ENCODE measurements at regions not wholly inside any gene's neighbourhood (a gene's known extent, or its start where the extent isn't known, plus 50 kb on each side); places are given as distances from the start of the nearest gene placed in this dataset.

DNA sequence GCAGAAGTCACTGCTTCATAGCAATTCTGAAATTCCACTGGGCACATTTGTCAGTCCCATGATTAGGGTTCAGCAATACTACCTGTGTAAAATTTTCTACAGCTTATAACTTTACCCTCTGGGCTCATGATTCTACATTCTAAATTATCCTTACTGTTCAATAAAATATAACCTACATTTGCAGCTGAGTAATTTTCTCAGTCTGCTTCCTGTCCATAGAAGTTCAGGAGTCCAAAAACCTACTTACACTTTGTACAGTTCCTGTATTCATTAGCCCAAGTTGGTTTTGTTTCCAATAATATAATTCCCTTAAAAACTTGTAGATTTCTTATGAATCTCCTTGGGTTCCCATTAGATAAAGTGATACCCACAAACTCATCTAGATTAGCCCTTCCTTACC is 295.3 kb downstream of the SP3 start:
- DNase-seq (ENCODE audit: low read depth in 1 of 2, low spot score in 2 of 2) (no peak), FAIRE-seq (no peak)
- Histone ChIP-seq H3K4me1 (replicated peaks in 1 of 4; ENCODE audit: control insufficient read depth in 3 of 4, insufficient read depth in 4 of 4, low read length in 3 of 4) (no peaks in the 10 kb centered on the region; a peak in 1 of 7 replicates), H4K8ac (ENCODE audit: extremely low read depth, insufficient read depth, low read length) (no peak overlapping the region), H3K56ac (replicated peaks; ENCODE audit: insufficient read length, low read depth, low read length) (no peak overlapping the region), H3K27me3 (replicated peaks in 1 of 4; ENCODE audit: control insufficient read depth in 3 of 4, extremely low read depth in 1 of 4, insufficient read depth in 3 of 4, low read length in 3 of 4) (no peaks in the 10 kb centered on the region), H3K79me2 (ENCODE audit: control insufficient read depth in 1 of 2, insufficient read depth in 2 of 2, low read length in 2 of 2) (no peaks in the 10 kb centered on the region), H2BK12ac (ENCODE audit: low read depth, low read length) (no peak overlapping the region), H3K18ac (ENCODE audit: extremely low read depth, low read length) (no peak overlapping the region), H4K20me1 (replicated peaks in 1 of 2; ENCODE audit: control insufficient read depth in 1 of 2, insufficient read depth in 2 of 2, low read length in 2 of 2) (no peaks in the 10 kb centered on the region), H4K91ac (replicated peaks; ENCODE audit: insufficient read length, low read length) (no peak overlapping the region), H3K14ac (ENCODE audit: insufficient read length) (no peak overlapping the region), H2BK120ac (replicated peaks; ENCODE audit: low read depth, low read length) (no peak overlapping the region), H2BK5ac (ENCODE audit: low read depth, low read length) (no peak overlapping the region), H3K27ac (ENCODE audit: low read depth, low read length) (no peak overlapping the region), H3K23ac (ENCODE audit: insufficient read length) (no peak overlapping the region), H3K4ac (replicated peaks; ENCODE audit: insufficient read length, low read depth, low read length) (no peak overlapping the region), H3K36me3 (ENCODE audit: control insufficient read depth in 2 of 4, insufficient read depth in 4 of 4, low read length in 3 of 4) (no peaks in the 10 kb centered on the region; a peak in 1 of 8 replicates), H2BK20ac (ENCODE audit: low read length) (no peak overlapping the region), H2BK15ac (ENCODE audit: low read length) (no peak overlapping the region), H3K4me3 (ENCODE audit: extremely low read depth in 1 of 4, insufficient read depth in 2 of 4, low read depth in 3 of 4, low read length in 4 of 4) (no peak overlapping the region), H3K9me3 (ENCODE audit: insufficient read depth in 2 of 2, low read depth in 1 of 2, low read length in 1 of 2) (peaks cover 0 to 6% of the 10 kb centered on the region in 2 experiments; a peak in 1 of 4 replicates), H2AK5ac (ENCODE audit: low read depth, low read length) (no peak overlapping the region), H3K23me2 (ENCODE audit: low read depth, low read length) (no peaks in the 10 kb centered on the region; the same call in 1 of the 2 replicates), H3K9ac (replicated peaks in 1 of 4; ENCODE audit: extremely low read depth in 1 of 4, low read depth in 3 of 4, low read length in 3 of 4) (no peak overlapping the region), H3K79me1 (ENCODE audit: low read depth, low read length) (no peaks in the 10 kb centered on the region), H2AFZ (ENCODE audit: low read length) (no peak overlapping the region), H3K4me2 (ENCODE audit: insufficient read depth in 1 of 2, low read depth in 2 of 2, low read length in 2 of 2) (no peak overlapping the region), H4K5ac (ENCODE audit: insufficient read length, low read depth, low read length) (no peak overlapping the region)
- POLR2A ChIA-PET (ENCODE audit: partially characterized antibody), result no interaction called here
- CTCF ChIA-PET (ENCODE audit: partially characterized antibody), result no interaction called here
- TF ChIP-seq CHD1 (IDR thresholded peaks at IDR 0.05; ENCODE audit: low read depth, low read length) (no peak), SRF (IDR thresholded peaks at IDR 0.05; ENCODE audit: low read depth, low read length) (no peak), ZNF274 (IDR thresholded peaks at IDR 0.05; ENCODE audit: borderline replicate concordance, extremely low read depth, low read length) (no peak), NANOG (IDR thresholded peaks at IDR 0.05; ENCODE audit: insufficient read depth, low read depth, low read length, poor library complexity, severe bottlenecking) (no peak), RFX5 (IDR thresholded peaks at IDR 0.05; ENCODE audit: borderline replicate concordance, low read depth, low read length) (no peak), SP1 (IDR thresholded peaks at IDR 0.05; ENCODE audit: low read depth, low read length) (no peak), SAP30 (IDR thresholded peaks at IDR 0.05; ENCODE audit: insufficient read depth, insufficient replicate concordance, low read length) (no peak)
